ENCODE measurements at regions not wholly inside any gene's neighbourhood (a gene's known extent, or its start where the extent isn't known, plus 50 kb on each side); places are given as distances from the start of the nearest gene placed in this dataset.
A peak's percentile ranks its signal among the peaks of the same experiment; 100 is the strongest.

GRCh38 chr6:90895299-90896074 lies 308.6 kb upstream of the MAP3K7 start:
- H3K4me1 ChIP-seq (ENCODE audit: control insufficient read depth in 5 of 5, insufficient read depth in 5 of 5, low read length in 5 of 5) = no peaks in the 10 kb centered on the region
- H3K27me3 ChIP-seq (ENCODE audit: control insufficient read depth in 3 of 3, insufficient read depth in 3 of 3, low read length in 2 of 3) = no peaks in the 10 kb centered on the region
- H3K36me3 ChIP-seq (ENCODE audit: control insufficient read depth in 4 of 4, insufficient read depth in 4 of 4, low read length in 4 of 4) = no peaks in the 10 kb centered on the region
- TF ChIP-seq, protein P1, sequence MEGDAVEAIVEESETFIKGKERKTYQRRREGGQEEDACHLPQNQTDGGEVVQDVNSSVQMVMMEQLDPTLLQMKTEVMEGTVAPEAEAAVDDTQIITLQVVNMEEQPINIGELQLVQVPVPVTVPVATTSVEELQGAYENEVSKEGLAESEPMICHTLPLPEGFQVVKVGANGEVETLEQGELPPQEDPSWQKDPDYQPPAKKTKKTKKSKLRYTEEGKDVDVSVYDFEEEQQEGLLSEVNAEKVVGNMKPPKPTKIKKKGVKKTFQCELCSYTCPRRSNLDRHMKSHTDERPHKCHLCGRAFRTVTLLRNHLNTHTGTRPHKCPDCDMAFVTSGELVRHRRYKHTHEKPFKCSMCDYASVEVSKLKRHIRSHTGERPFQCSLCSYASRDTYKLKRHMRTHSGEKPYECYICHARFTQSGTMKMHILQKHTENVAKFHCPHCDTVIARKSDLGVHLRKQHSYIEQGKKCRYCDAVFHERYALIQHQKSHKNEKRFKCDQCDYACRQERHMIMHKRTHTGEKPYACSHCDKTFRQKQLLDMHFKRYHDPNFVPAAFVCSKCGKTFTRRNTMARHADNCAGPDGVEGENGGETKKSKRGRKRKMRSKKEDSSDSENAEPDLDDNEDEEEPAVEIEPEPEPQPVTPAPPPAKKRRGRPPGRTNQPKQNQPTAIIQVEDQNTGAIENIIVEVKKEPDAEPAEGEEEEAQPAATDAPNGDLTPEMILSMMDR (IDR thresholded peaks at IDR 0.05; ENCODE audit: control extremely low read depth, extremely low read depth) = no peak
- H3K9me3 ChIP-seq (ENCODE audit: control insufficient read depth in 4 of 4, insufficient read depth in 3 of 4, low read length in 3 of 4) = no peaks in the 10 kb centered on the region
- ATAC-seq (ENCODE audit: insufficient read depth, low FRiP score) (no peak), DNase-seq (no peak)
- no peak overlapping the region for H3K4me3 ChIP-seq
- no peak overlapping the region for H3K27ac ChIP-seq (ENCODE audit: low read depth in 1 of 2, low read length in 1 of 2)
- H3K9ac ChIP-seq (ENCODE audit: insufficient read depth in 1 of 2, low read length in 2 of 2) = no peak overlapping the region
- WGBS, 2 donors = 74 to 77% methylated on average over 9 of the region's 9 CpGs

DNA sequence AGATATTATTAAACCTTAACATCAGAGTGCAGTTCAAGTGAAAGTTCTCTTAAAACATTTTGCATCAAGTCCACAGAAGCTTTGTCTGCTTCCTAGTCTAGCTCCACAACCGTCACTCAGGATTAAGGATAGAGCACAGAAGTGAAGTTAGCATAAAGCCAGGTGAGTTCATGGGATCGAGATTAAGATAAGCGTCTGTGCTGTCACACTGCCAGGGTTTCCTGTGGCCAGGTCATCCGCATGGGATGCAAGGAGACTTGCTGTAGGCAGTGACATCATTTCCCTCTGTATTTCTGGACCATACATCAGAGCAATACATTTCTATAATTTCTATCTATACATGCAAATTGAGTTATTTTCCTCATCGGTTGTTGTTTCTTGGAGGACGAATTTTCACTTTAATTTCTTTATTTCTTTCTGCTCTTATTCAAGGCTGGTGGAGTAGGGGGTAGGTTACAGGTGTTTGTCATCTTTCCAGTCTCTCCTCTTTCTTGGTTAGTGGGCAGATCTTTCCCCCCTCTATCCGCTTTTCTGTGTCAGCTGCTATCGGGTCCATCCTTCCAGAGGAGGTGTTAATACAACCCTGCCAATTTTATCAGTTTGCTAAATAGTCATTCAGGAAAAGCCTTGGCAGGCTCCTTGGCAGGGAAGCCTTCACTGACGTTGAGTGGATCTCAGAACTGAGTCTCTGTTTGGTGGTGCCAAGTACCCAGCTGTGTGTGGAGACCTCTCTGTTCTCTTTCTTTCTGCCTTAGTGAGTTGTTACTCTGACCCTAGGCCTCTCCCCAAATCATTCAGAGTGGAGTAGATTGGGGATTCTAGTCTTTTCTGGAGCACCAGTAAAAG lies 307.6 kb upstream of the MAP3K7 start:
- WGBS, 2 donors = 64 to 73% methylated on average over 9 of the region's 9 CpGs
- TF ChIP-seq, protein P1 (IDR thresholded peaks at IDR 0.05; ENCODE audit: control extremely low read depth, extremely low read depth) = no peak

GRCh38 chr6:90893400-90893799 lies 306.5 kb upstream of the MAP3K7 start:
- Histone ChIP-seq H3K27ac (ENCODE audit: low read depth in 1 of 2, low read length in 1 of 2) (no peak overlapping the region), H3K36me3 (ENCODE audit: control insufficient read depth in 4 of 4, insufficient read depth in 4 of 4, low read length in 4 of 4) (no peaks in the 10 kb centered on the region), H3K4me3 (no peak overlapping the region), H3K9ac (ENCODE audit: insufficient read depth in 1 of 2, low read length in 2 of 2) (no peak overlapping the region), H3K4me1 (ENCODE audit: control insufficient read depth in 5 of 5, insufficient read depth in 5 of 5, low read length in 5 of 5) (no peaks in the 10 kb centered on the region), H3K9me3 (ENCODE audit: control insufficient read depth in 4 of 4, insufficient read depth in 3 of 4, low read length in 3 of 4) (no peaks in the 10 kb centered on the region), H3K27me3 (ENCODE audit: control insufficient read depth in 3 of 3, insufficient read depth in 3 of 3, low read length in 2 of 3) (no peaks in the 10 kb centered on the region)
- TF ChIP-seq, protein P1 (IDR thresholded peaks at IDR 0.05; ENCODE audit: control extremely low read depth, extremely low read depth) = no peak
- 24 to 64% methylated on average over 4 of the region's 4 CpGs for WGBS, 2 donors
- no peak for ATAC-seq (ENCODE audit: insufficient read depth, low FRiP score)
- DNase-seq = no peak

More for the DNA sequence above, 307.6 kb upstream of the MAP3K7 start:
- no peaks in the 10 kb centered on the region for H3K27me3 ChIP-seq (ENCODE audit: control insufficient read depth in 3 of 3, insufficient read depth in 3 of 3, low read length in 2 of 3)
- no peaks in the 10 kb centered on the region for H3K4me1 ChIP-seq (ENCODE audit: control insufficient read depth in 5 of 5, insufficient read depth in 5 of 5, low read length in 5 of 5)
- no peaks in the 10 kb centered on the region for H3K36me3 ChIP-seq (ENCODE audit: control insufficient read depth in 4 of 4, insufficient read depth in 4 of 4, low read length in 4 of 4)
- no peak overlapping the region for H3K9ac ChIP-seq (ENCODE audit: insufficient read depth in 1 of 2, low read length in 2 of 2)
- H3K9me3 ChIP-seq (ENCODE audit: control insufficient read depth in 4 of 4, insufficient read depth in 3 of 4, low read length in 3 of 4) = no peaks in the 10 kb centered on the region
- H3K27ac ChIP-seq (ENCODE audit: low read depth in 1 of 2, low read length in 1 of 2) = no peak overlapping the region
- no peak for ATAC-seq (ENCODE audit: insufficient read depth, low FRiP score)
- H3K4me3 ChIP-seq = no peak overlapping the region
- DNase-seq = peak in 1 of 3 donors; percentile 24

Data from lung (tissue), 11 donors.